ENCODE measurements at regions not wholly inside any gene's neighbourhood (a gene's known extent, or its start where the extent isn't known, plus 50 kb on each side); places are given as distances from the start of the nearest gene placed in this dataset.

GRCh38 chr9:6113312-6113711, 97.9 kb upstream of the RANBP6 start:
- no peak for TF ChIP-seq CTCF (IDR thresholded peaks at IDR 0.05)
- no peak for TF ChIP-seq POLR2A (IDR thresholded peaks at IDR 0.05)
